RWPE1 (cell line): ENCODE measurements at regions not wholly inside any gene's neighbourhood (a gene's known extent, or its start where the extent isn't known, plus 50 kb on each side); places are given as distances from the start of the nearest gene placed in this dataset.
"Not testable (repeated sequence)": the region's sequence is repeated elsewhere in the genome, so short reads cannot be mapped to it uniquely, and the experiment has no call there.

Source experiments
- CTCF ChIA-PET: fragments of 350-600 bp; sonication (Branson Sonifier 250); formaldehyde crosslinking; extraction: SDS; loops from one replicate; lab custom pipeline; 2021; lab: Yijun Ruan, JAX
- POLR2A ChIA-PET: fragments of 400-600 bp; formaldehyde crosslinking; extraction: SDS; loops from one replicate; lab custom pipeline; 2020; ENCODE audit warnings: antibody characterized with exemption; ENCODE audit not compliant: low non-redundant PET; lab: Yijun Ruan, JAX
- DNase-seq: peaks from one replicate; pipeline ENCODE4 v3.0.0; 2012; ENCODE audit warnings: low spot score
- H3K27ac ChIP-seq: fragments of 450-650 bp; 2 replicates; pipeline ENCODE4 v1.5.1; 2017
- CTCF ChIP-seq: fragments of 450-650 bp; conservative IDR thresholded peaks from 2 replicates; pipeline ENCODE4 v1.5.1; 2017; ENCODE audit warnings: low read depth, mild to moderate bottlenecking

- H3K27ac ChIP-seq: no peak overlapping the region
- POLR2A ChIA-PET: no interaction called here
- no peak for TF ChIP-seq CTCF
- CTCF ChIA-PET: interaction anchor here (0.6 to 0.7 kb wide), 2 partner anchors 26 to 477 kb away, joined by 3 to 5 read pairs; no protein-coding TSS in a partner anchor
- no peak for DNase-seq
Measured at GRCh38 chr9:99663297-99663696, 158.4 kb upstream of the NR4A3 start.

GRCh38 chr9:99663856-99664255 is 157.8 kb upstream of the NR4A3 start:
- no peak for DNase-seq
- ChIA-PET CTCF (no interaction called here), POLR2A (no interaction called here)
- H3K27ac ChIP-seq: no peak overlapping the region
- no peak for TF ChIP-seq CTCF

GRCh38 chr9:99666571-99666970 is 155.1 kb upstream of the NR4A3 start:
- no peak for DNase-seq
- no peak overlapping the region for H3K27ac ChIP-seq
- POLR2A ChIA-PET: no interaction called here
- CTCF ChIA-PET: interaction anchor here (0.7 kb wide), 1 partner anchor 96 kb away, joined by 7 read pairs; no protein-coding TSS in a partner anchor
- no peak for TF ChIP-seq CTCF

GRCh38 chr9:99670886-99671285 is 150.8 kb upstream of the NR4A3 start:
- DNase-seq, POLR2A ChIA-PET, CTCF ChIA-PET: not testable (repeated sequence)

GRCh38 chr9:99677281-99677680 is 144.4 kb upstream of the NR4A3 start:
- CTCF ChIA-PET: interaction anchor here (0.6 to 0.7 kb wide), 2 partner anchors 25 to 301 kb away, joined by 4 read pairs; no protein-coding TSS in a partner anchor
- H3K27ac ChIP-seq: no peak overlapping the region
- TF ChIP-seq CTCF: no peak
- POLR2A ChIA-PET: no interaction called here
- DNase-seq: no peak

More at GRCh38 chr9:99670886-99671285, 150.8 kb upstream of the NR4A3 start:
- not testable (repeated sequence) for H3K27ac ChIP-seq

GRCh38 chr9:99678566-99678965 is 143.1 kb upstream of the NR4A3 start:
- TF ChIP-seq CTCF: no peak
- CTCF ChIA-PET: interaction anchor here (0.5 to 0.7 kb wide), 2 partner anchors 50 to 1010 kb away, joined by 3 read pairs; no protein-coding TSS in a partner anchor
- no peak overlapping the region for H3K27ac ChIP-seq

GRCh38 chr9:99680191-99680590 is 141.5 kb upstream of the NR4A3 start:
- H3K27ac ChIP-seq: no peak overlapping the region
- CTCF ChIA-PET: interaction anchor here (0.7 kb wide), 1 partner anchor 12 kb away, joined by 3 read pairs; no protein-coding TSS in a partner anchor
- TF ChIP-seq CTCF: no peak
- POLR2A ChIA-PET: no interaction called here
- DNase-seq: no peak

More at GRCh38 chr9:99678566-99678965, 143.1 kb upstream of the NR4A3 start:
- no peak for DNase-seq
- POLR2A ChIA-PET: no interaction called here
